ENCODE measurements at regions not wholly inside any gene's neighbourhood (a gene's known extent, or its start where the extent isn't known, plus 50 kb on each side); places are given as distances from the start of the nearest gene placed in this dataset.
"Not testable (repeated sequence)": the region's sequence is repeated elsewhere in the genome, so short reads cannot be mapped to it uniquely, and the experiment has no call there.

DNA sequence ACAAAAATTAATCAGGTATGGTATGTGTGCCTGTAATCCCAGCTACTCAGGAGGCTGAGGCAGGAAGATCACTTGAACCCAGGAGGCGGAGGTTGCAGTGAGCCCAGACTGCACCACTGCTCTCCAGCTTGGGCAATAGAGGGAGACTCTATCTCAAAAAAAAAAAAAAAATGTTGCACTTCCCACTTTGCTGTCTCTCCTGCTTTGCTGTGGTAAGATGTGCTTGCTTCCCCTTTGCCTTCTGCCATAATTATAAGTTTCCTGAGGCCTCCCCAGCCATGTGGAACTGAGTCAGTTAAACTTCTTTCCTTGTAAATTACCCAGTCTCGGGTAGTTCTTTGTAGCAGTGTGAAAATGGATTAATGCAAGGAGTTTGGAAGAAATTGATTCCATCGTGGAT lies 120.3 kb upstream of the CFAP20DC start:
- TF ChIP-seq, protein P1, sequence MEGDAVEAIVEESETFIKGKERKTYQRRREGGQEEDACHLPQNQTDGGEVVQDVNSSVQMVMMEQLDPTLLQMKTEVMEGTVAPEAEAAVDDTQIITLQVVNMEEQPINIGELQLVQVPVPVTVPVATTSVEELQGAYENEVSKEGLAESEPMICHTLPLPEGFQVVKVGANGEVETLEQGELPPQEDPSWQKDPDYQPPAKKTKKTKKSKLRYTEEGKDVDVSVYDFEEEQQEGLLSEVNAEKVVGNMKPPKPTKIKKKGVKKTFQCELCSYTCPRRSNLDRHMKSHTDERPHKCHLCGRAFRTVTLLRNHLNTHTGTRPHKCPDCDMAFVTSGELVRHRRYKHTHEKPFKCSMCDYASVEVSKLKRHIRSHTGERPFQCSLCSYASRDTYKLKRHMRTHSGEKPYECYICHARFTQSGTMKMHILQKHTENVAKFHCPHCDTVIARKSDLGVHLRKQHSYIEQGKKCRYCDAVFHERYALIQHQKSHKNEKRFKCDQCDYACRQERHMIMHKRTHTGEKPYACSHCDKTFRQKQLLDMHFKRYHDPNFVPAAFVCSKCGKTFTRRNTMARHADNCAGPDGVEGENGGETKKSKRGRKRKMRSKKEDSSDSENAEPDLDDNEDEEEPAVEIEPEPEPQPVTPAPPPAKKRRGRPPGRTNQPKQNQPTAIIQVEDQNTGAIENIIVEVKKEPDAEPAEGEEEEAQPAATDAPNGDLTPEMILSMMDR (IDR thresholded peaks at IDR 0.05; ENCODE audit: insufficient read depth, low read depth, low read length) = not testable (repeated sequence)
- not testable (repeated sequence) for TF ChIP-seq EZH2 (IDR thresholded peaks at IDR 0.05; ENCODE audit: insufficient read depth, low read length)
